Upper lobe of left lung (tissue), 4 donors: ENCODE measurements at regions not wholly inside any gene's neighbourhood (a gene's known extent, or its start where the extent isn't known, plus 50 kb on each side); places are given as distances from the start of the nearest gene placed in this dataset.

Experiments
- POLR2AphosphoS5 ChIP-seq, 2 donors: sonication (generic); formaldehyde crosslinking; IDR thresholded peaks; one replicate each; pipeline ENCODE4 v1.5.1; 2017; ENCODE audit warnings: antibody characterized with exemption in 2 of 2
- TF ChIP-seq, protein P1 (sequence below), 6 experiments: fragments of 450-650 bp in 4 of 6; fragments of 200-600 bp in 2 of 6; sonication (generic) in 2 of 6; IDR thresholded peaks; one replicate each; pipeline ENCODE4 v1.5.1; 2016 to 2019; ENCODE audit warnings: antibody characterized with exemption in 6 of 6

- TF ChIP-seq, protein P1, sequence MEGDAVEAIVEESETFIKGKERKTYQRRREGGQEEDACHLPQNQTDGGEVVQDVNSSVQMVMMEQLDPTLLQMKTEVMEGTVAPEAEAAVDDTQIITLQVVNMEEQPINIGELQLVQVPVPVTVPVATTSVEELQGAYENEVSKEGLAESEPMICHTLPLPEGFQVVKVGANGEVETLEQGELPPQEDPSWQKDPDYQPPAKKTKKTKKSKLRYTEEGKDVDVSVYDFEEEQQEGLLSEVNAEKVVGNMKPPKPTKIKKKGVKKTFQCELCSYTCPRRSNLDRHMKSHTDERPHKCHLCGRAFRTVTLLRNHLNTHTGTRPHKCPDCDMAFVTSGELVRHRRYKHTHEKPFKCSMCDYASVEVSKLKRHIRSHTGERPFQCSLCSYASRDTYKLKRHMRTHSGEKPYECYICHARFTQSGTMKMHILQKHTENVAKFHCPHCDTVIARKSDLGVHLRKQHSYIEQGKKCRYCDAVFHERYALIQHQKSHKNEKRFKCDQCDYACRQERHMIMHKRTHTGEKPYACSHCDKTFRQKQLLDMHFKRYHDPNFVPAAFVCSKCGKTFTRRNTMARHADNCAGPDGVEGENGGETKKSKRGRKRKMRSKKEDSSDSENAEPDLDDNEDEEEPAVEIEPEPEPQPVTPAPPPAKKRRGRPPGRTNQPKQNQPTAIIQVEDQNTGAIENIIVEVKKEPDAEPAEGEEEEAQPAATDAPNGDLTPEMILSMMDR (IDR thresholded peaks at IDR 0.05), result no peak
- no peak for TF ChIP-seq POLR2AphosphoS5 (IDR thresholded peaks at IDR 0.05)
Measured at GRCh38 chr2:188065386-188065785, 226.3 kb upstream of the GULP1 start.
